ENCODE measurements at regions not wholly inside any gene's neighbourhood (a gene's known extent, or its start where the extent isn't known, plus 50 kb on each side); places are given as distances from the start of the nearest gene placed in this dataset.

GRCh38 chr12:47303995-47304560 lies 224.3 kb upstream of the AMIGO2 start:
- no peak for FAIRE-seq
- SMC1A ChIA-PET (ENCODE audit: uncharacterized antibody, unreplicated experiment): interaction anchor here (1.4 kb wide), 1 partner anchor 18 kb away, joined by 3 read pairs; no protein-coding TSS in a partner anchor
- POLR2A ChIA-PET: no interaction called here

GRCh38 chr12:47303207-47303606 lies 223.4 kb upstream of the AMIGO2 start:
- FAIRE-seq: no peak
- BruUV-seq (replicated peaks): no TSS peak
- no peak for TF ChIP-seq NFXL1 (IDR thresholded peaks at IDR 0.05; ENCODE audit: borderline replicate concordance)
- TF ChIP-seq SRF (IDR thresholded peaks at IDR 0.05; ENCODE audit: low read depth in 2 of 2, low read length in 2 of 2): no peak
- TF ChIP-seq USF1 (IDR thresholded peaks at IDR 0.05; ENCODE audit: borderline replicate concordance, extremely low read length, insufficient read depth, low read depth, low read length): no peak
- no peak for TF ChIP-seq ZNF384 (IDR thresholded peaks at IDR 0.05; ENCODE audit: borderline replicate concordance, low read depth, low read length)
- no peak for TF ChIP-seq PKNOX1 (IDR thresholded peaks at IDR 0.05)
- no peak for TF ChIP-seq SMARCA5 (IDR thresholded peaks at IDR 0.05)
- no peak for TF ChIP-seq RELB (IDR thresholded peaks at IDR 0.05; ENCODE audit: low read depth)
- no peak for TF ChIP-seq FOS (IDR thresholded peaks at IDR 0.05; ENCODE audit: borderline replicate concordance, extremely low read depth, insufficient read length)
- TF ChIP-seq BACH1 (IDR thresholded peaks at IDR 0.05; ENCODE audit: borderline replicate concordance): no peak

More at GRCh38 chr12:47303995-47304560, 224.3 kb upstream of the AMIGO2 start:
- Histone ChIP-seq H3K9ac (ENCODE audit: control insufficient read depth, insufficient read depth, low read length) (no peak overlapping the region), H3K27me3 (replicated peaks in 1 of 2; ENCODE audit: control insufficient read depth in 2 of 2, insufficient read depth in 2 of 2, low read length in 1 of 2) (no peaks in the 10 kb centered on the region), H3K4me3 (no peak overlapping the region), H3K9me3 (replicated peaks; ENCODE audit: control insufficient read depth, insufficient read depth, low read length) (no peaks in the 10 kb centered on the region), H3K36me3 (ENCODE audit: control insufficient read depth in 2 of 2, insufficient read depth in 2 of 2, low read length in 1 of 2) (no peaks in the 10 kb centered on the region), H3K4me1 (ENCODE audit: control insufficient read depth, insufficient read depth, low read length) (peaks cover 3% of the 10 kb centered on the region; the same call in 1 of the 2 replicates), H2AFZ (ENCODE audit: control insufficient read depth, low read depth, low read length) (no peak overlapping the region), H3K4me2 (ENCODE audit: control insufficient read depth, insufficient read depth) (no peak overlapping the region), H3K27ac (ENCODE audit: control insufficient read depth, insufficient read depth) (no peak overlapping the region), H3K79me2 (ENCODE audit: control insufficient read depth, insufficient read depth, low read length) (no peaks in the 10 kb centered on the region), H4K20me1 (ENCODE audit: control insufficient read depth, insufficient read depth) (no peaks in the 10 kb centered on the region)
- DNase-seq (ENCODE audit: low read depth, low spot score) (no peak), ATAC-seq (no peak)
- TF ChIP-seq RAD21 (IDR thresholded peaks at IDR 0.05; ENCODE audit: insufficient read depth, low read depth, low read length): no peak
- no peak for TF ChIP-seq SMAD1 (IDR thresholded peaks at IDR 0.05; ENCODE audit: low read depth, partially characterized antibody)
- no peak for TF ChIP-seq IKZF1 (conservative IDR thresholded peaks at IDR 0.05)
- TF ChIP-seq RBBP5 (conservative IDR thresholded peaks at IDR 0.05): no peak
- TF ChIP-seq YBX1 (IDR thresholded peaks at IDR 0.05): no peak
- TF ChIP-seq KLF5 (IDR thresholded peaks at IDR 0.05; ENCODE audit: partially characterized antibody): no peak
- ChIA-PET CTCF (interaction anchor here (1.2 kb wide), 2 partner anchors 233 to 270 kb away, joined by 4 to 6 read pairs; no protein-coding TSS in a partner anchor), RAD21 (ENCODE audit: unreplicated experiment) (no interaction called here)
- BruUV-seq (replicated peaks): no TSS peak
- intact Hi-C loops (cut with micrococcal nuclease; ENCODE audit: unreplicated experiment) (no loop called here), in situ Hi-C loops (cut with MboI) (no loop called here)
- 100% methylated on average over 1 of the region's 1 CpG for WGBS (ENCODE audit: insufficient coverage, insufficient replicate concordance, low lambda C conversion rate, missing lambda C conversion rate)

More at GRCh38 chr12:47303207-47303606, 223.4 kb upstream of the AMIGO2 start:
- Histone ChIP-seq H3K4me1 (ENCODE audit: control insufficient read depth, insufficient read depth, low read length) (peaks cover 3% of the 10 kb centered on the region; the same call in 1 of the 2 replicates), H3K9ac (ENCODE audit: control insufficient read depth, insufficient read depth, low read length) (no peak overlapping the region), H3K4me2 (ENCODE audit: control insufficient read depth, insufficient read depth) (no peak overlapping the region), H2AFZ (ENCODE audit: control insufficient read depth, low read depth, low read length) (no peak overlapping the region), H3K27me3 (replicated peaks in 1 of 2; ENCODE audit: control insufficient read depth in 2 of 2, insufficient read depth in 2 of 2, low read length in 1 of 2) (no peaks in the 10 kb centered on the region), H3K79me2 (ENCODE audit: control insufficient read depth, insufficient read depth, low read length) (no peaks in the 10 kb centered on the region), H3K36me3 (ENCODE audit: control insufficient read depth in 2 of 2, insufficient read depth in 2 of 2, low read length in 1 of 2) (no peaks in the 10 kb centered on the region), H3K4me3 (no peak overlapping the region), H3K9me3 (replicated peaks; ENCODE audit: control insufficient read depth, insufficient read depth, low read length) (no peaks in the 10 kb centered on the region), H4K20me1 (ENCODE audit: control insufficient read depth, insufficient read depth) (no peaks in the 10 kb centered on the region), H3K27ac (ENCODE audit: control insufficient read depth, insufficient read depth) (no peak overlapping the region)
- ChIA-PET RAD21 (ENCODE audit: unreplicated experiment) (interaction anchor here (1.7 to 2.1 kb wide), 2 partner anchors 83 to 105 kb away, joined by 5 read pairs; no protein-coding TSS in a partner anchor), SMC1A (ENCODE audit: uncharacterized antibody, unreplicated experiment) (interaction anchor here (0.9 to 1.4 kb wide), 3 partner anchors 75 to 115 kb away, joined by 3 to 4 read pairs (median 3); no protein-coding TSS in a partner anchor), POLR2A (no interaction called here), CTCF (interaction anchor here (0.6 to 1.9 kb wide), 7 partner anchors 9 to 271 kb away, joined by 3 to 11 read pairs (median 3); no protein-coding TSS in a partner anchor)
- DNase-seq (ENCODE audit: low read depth, low spot score) (no peak), ATAC-seq (no peak)
- 27% methylated on average over 7 of the region's 7 CpGs for WGBS (ENCODE audit: insufficient coverage, insufficient replicate concordance, low lambda C conversion rate, missing lambda C conversion rate)
- in situ Hi-C loops (cut with MboI) (no loop called here), intact Hi-C loops (cut with micrococcal nuclease; ENCODE audit: unreplicated experiment) (no loop called here)

Data from GM12878 (cell line).